ENCODE measurements at regions not wholly inside any gene's neighbourhood (a gene's known extent, or its start where the extent isn't known, plus 50 kb on each side); places are given as distances from the start of the nearest gene placed in this dataset.

- no peak for DNase-seq
- H3K27ac Mint-ChIP-seq: no peak overlapping the region
- H3K4me3 Mint-ChIP-seq: no peak overlapping the region
- CTCF ChIA-PET: no interaction called here
- H3K36me3 Mint-ChIP-seq: no peaks in the 10 kb centered on the region
- H3K27me3 Mint-ChIP-seq: no peaks in the 10 kb centered on the region
- H3K9me3 Mint-ChIP-seq: no peaks in the 10 kb centered on the region
- H3K4me1 Mint-ChIP-seq: no peaks in the 10 kb centered on the region
Observed at GRCh38 chr9:1647776-1648175, 367.4 kb upstream of the SMARCA2 start.

- DNase-seq: no peak
- Mint-ChIP-seq H3K36me3 (no peaks in the 10 kb centered on the region), H3K4me1 (no peaks in the 10 kb centered on the region), H3K9me3 (no peaks in the 10 kb centered on the region), H3K27ac (no peak overlapping the region), H3K4me3 (no peak overlapping the region), H3K27me3 (no peaks in the 10 kb centered on the region)
- CTCF ChIA-PET: no interaction called here
Observed at GRCh38 chr9:1653282-1653681, 361.9 kb upstream of the SMARCA2 start.

- H3K27ac Mint-ChIP-seq: no peak overlapping the region
- H3K9me3 Mint-ChIP-seq: no peaks in the 10 kb centered on the region
- CTCF ChIA-PET: no interaction called here
Observed at GRCh38 chr9:1658661-1659362, 356.3 kb upstream of the SMARCA2 start.

GRCh38 chr9:1659363-1659690, 355.8 kb upstream of the SMARCA2 start:
- no peaks in the 10 kb centered on the region for H3K27me3 Mint-ChIP-seq
- no peak for DNase-seq
- no peak overlapping the region for H3K27ac Mint-ChIP-seq
- H3K9me3 Mint-ChIP-seq: no peaks in the 10 kb centered on the region
- H3K4me3 Mint-ChIP-seq: no peak overlapping the region
- no peaks in the 10 kb centered on the region for H3K4me1 Mint-ChIP-seq
- CTCF ChIA-PET: no interaction called here
- no peaks in the 10 kb centered on the region for H3K36me3 Mint-ChIP-seq

More at GRCh38 chr9:1658661-1659362, 356.3 kb upstream of the SMARCA2 start:
- Mint-ChIP-seq H3K27me3 (no peaks in the 10 kb centered on the region), H3K4me3 (no peak overlapping the region), H3K4me1 (no peaks in the 10 kb centered on the region), H3K36me3 (no peaks in the 10 kb centered on the region)
- no peak for DNase-seq

GRCh38 chr9:1668441-1668840, 346.7 kb upstream of the SMARCA2 start:
- H3K9me3 Mint-ChIP-seq: no peaks in the 10 kb centered on the region
- no peak for DNase-seq
- CTCF ChIA-PET: no interaction called here
- H3K36me3 Mint-ChIP-seq: no peaks in the 10 kb centered on the region
- H3K4me1 Mint-ChIP-seq: no peaks in the 10 kb centered on the region
- no peaks in the 10 kb centered on the region for H3K27me3 Mint-ChIP-seq
- H3K27ac Mint-ChIP-seq: no peak overlapping the region
- no peak overlapping the region for H3K4me3 Mint-ChIP-seq

- no peaks in the 10 kb centered on the region for H3K4me1 Mint-ChIP-seq
- H3K27me3 Mint-ChIP-seq: no peaks in the 10 kb centered on the region
- no peak overlapping the region for H3K4me3 Mint-ChIP-seq
- DNase-seq: no peak
- no peaks in the 10 kb centered on the region for H3K36me3 Mint-ChIP-seq
- CTCF ChIA-PET: no interaction called here
- no peaks in the 10 kb centered on the region for H3K9me3 Mint-ChIP-seq
- no peak overlapping the region for H3K27ac Mint-ChIP-seq
Observed at GRCh38 chr9:1673300-1673699, 341.8 kb upstream of the SMARCA2 start.

- H3K36me3 Mint-ChIP-seq: no peaks in the 10 kb centered on the region
- H3K4me3 Mint-ChIP-seq: no peak overlapping the region
- no peak overlapping the region for H3K27ac Mint-ChIP-seq
- DNase-seq: no peak
- CTCF ChIA-PET: no interaction called here
- H3K27me3 Mint-ChIP-seq: no peaks in the 10 kb centered on the region
- H3K4me1 Mint-ChIP-seq: no peaks in the 10 kb centered on the region
- no peaks in the 10 kb centered on the region for H3K9me3 Mint-ChIP-seq
Observed at GRCh38 chr9:1676771-1677170, 338.4 kb upstream of the SMARCA2 start.

GRCh38 chr9:1683951-1684350, 331.2 kb upstream of the SMARCA2 start:
- H3K27ac Mint-ChIP-seq: no peak overlapping the region
- H3K4me3 Mint-ChIP-seq: no peak overlapping the region
- no peaks in the 10 kb centered on the region for H3K36me3 Mint-ChIP-seq
- no peaks in the 10 kb centered on the region for H3K9me3 Mint-ChIP-seq
- no peaks in the 10 kb centered on the region for H3K27me3 Mint-ChIP-seq
- DNase-seq: no peak
- H3K4me1 Mint-ChIP-seq: no peaks in the 10 kb centered on the region
- CTCF ChIA-PET: no interaction called here

- no peak overlapping the region for H3K27ac Mint-ChIP-seq
- CTCF ChIA-PET: no interaction called here
- no peaks in the 10 kb centered on the region for H3K36me3 Mint-ChIP-seq
- no peaks in the 10 kb centered on the region for H3K4me1 Mint-ChIP-seq
- no peak for DNase-seq
- no peak overlapping the region for H3K4me3 Mint-ChIP-seq
- peaks cover 3% of the 10 kb centered on the region for H3K27me3 Mint-ChIP-seq
- H3K9me3 Mint-ChIP-seq: no peaks in the 10 kb centered on the region
Observed at GRCh38 chr9:1698991-1699390, 316.2 kb upstream of the SMARCA2 start.

GRCh38 chr9:1701113-1701512, 314.0 kb upstream of the SMARCA2 start:
- Mint-ChIP-seq H3K4me3 (no peak overlapping the region), H3K9me3 (no peaks in the 10 kb centered on the region), H3K27me3 (peaks cover 3% of the 10 kb centered on the region), H3K27ac (no peak overlapping the region), H3K36me3 (no peaks in the 10 kb centered on the region), H3K4me1 (no peaks in the 10 kb centered on the region)
- no peak for DNase-seq
- CTCF ChIA-PET: no interaction called here

GRCh38 chr9:1702701-1703100, 312.4 kb upstream of the SMARCA2 start:
- Mint-ChIP-seq H3K4me3 (no peak overlapping the region), H3K9me3 (no peaks in the 10 kb centered on the region), H3K27ac (no peak overlapping the region), H3K27me3 (peaks cover 3% of the 10 kb centered on the region), H3K4me1 (no peaks in the 10 kb centered on the region), H3K36me3 (no peaks in the 10 kb centered on the region)
- DNase-seq: no peak
- CTCF ChIA-PET: no interaction called here

- H3K36me3 Mint-ChIP-seq: no peaks in the 10 kb centered on the region
- H3K4me1 Mint-ChIP-seq: no peaks in the 10 kb centered on the region
- H3K4me3 Mint-ChIP-seq: no peak overlapping the region
- no peaks in the 10 kb centered on the region for H3K9me3 Mint-ChIP-seq
- H3K27ac Mint-ChIP-seq: no peak overlapping the region
- H3K27me3 Mint-ChIP-seq: peaks cover 4% of the 10 kb centered on the region
- DNase-seq: no peak
- CTCF ChIA-PET: no interaction called here
Observed at GRCh38 chr9:1707291-1707690, 307.9 kb upstream of the SMARCA2 start.

GRCh38 chr9:1708219-1708618, 306.9 kb upstream of the SMARCA2 start:
- no peak overlapping the region for H3K27ac Mint-ChIP-seq
- H3K36me3 Mint-ChIP-seq: no peaks in the 10 kb centered on the region
- CTCF ChIA-PET: no interaction called here
- peaks cover 4% of the 10 kb centered on the region for H3K27me3 Mint-ChIP-seq
- H3K9me3 Mint-ChIP-seq: no peaks in the 10 kb centered on the region
- no peaks in the 10 kb centered on the region for H3K4me1 Mint-ChIP-seq
- no peak overlapping the region for H3K4me3 Mint-ChIP-seq
- no peak for DNase-seq

GRCh38 chr9:1709347-1709746, 305.8 kb upstream of the SMARCA2 start:
- Mint-ChIP-seq H3K27ac (no peak overlapping the region), H3K27me3 (peaks cover 4% of the 10 kb centered on the region), H3K4me3 (no peak overlapping the region), H3K9me3 (no peaks in the 10 kb centered on the region), H3K36me3 (no peaks in the 10 kb centered on the region), H3K4me1 (no peaks in the 10 kb centered on the region)
- CTCF ChIA-PET: interaction anchor here (0.7 to 1.6 kb wide), 2 partner anchors 207 to 230 kb away, joined by 3 to 7 read pairs; no protein-coding TSS in a partner anchor
- DNase-seq: no peak

- H3K36me3 Mint-ChIP-seq: no peaks in the 10 kb centered on the region
- CTCF ChIA-PET: no interaction called here
- H3K27me3 Mint-ChIP-seq: peaks cover 4% of the 10 kb centered on the region
- DNase-seq: no peak
- H3K9me3 Mint-ChIP-seq: no peaks in the 10 kb centered on the region
- H3K4me3 Mint-ChIP-seq: no peak overlapping the region
- no peaks in the 10 kb centered on the region for H3K4me1 Mint-ChIP-seq
- no peak overlapping the region for H3K27ac Mint-ChIP-seq
Observed at GRCh38 chr9:1712861-1713450, 302.2 kb upstream of the SMARCA2 start.

- Mint-ChIP-seq H3K27me3 (peaks cover 4% of the 10 kb centered on the region), H3K36me3 (no peaks in the 10 kb centered on the region), H3K9me3 (no peaks in the 10 kb centered on the region), H3K4me1 (no peaks in the 10 kb centered on the region), H3K4me3 (no peak overlapping the region), H3K27ac (no peak overlapping the region)
- CTCF ChIA-PET: no interaction called here
- no peak for DNase-seq
Observed at GRCh38 chr9:1713841-1714240, 301.3 kb upstream of the SMARCA2 start.
